ENCODE measurements at regions not wholly inside any gene's neighbourhood (a gene's known extent, or its start where the extent isn't known, plus 50 kb on each side); places are given as distances from the start of the nearest gene placed in this dataset.
"Not testable (repeated sequence)": the region's sequence is repeated elsewhere in the genome, so short reads cannot be mapped to it uniquely, and the experiment has no call there.

- peaks cover 3% of the 10 kb centered on the region for H3K9me3 Mint-ChIP-seq
- no peaks in the 10 kb centered on the region for H3K36me3 Mint-ChIP-seq (ENCODE audit: low read depth)
- no peak overlapping the region for H3K4me3 Mint-ChIP-seq
- no peak overlapping the region for H3K27ac Mint-ChIP-seq
- no peaks in the 10 kb centered on the region for H3K4me1 Mint-ChIP-seq
- no peaks in the 10 kb centered on the region for H3K27me3 Mint-ChIP-seq (ENCODE audit: low read depth)
- TF ChIP-seq CTCF (IDR thresholded peaks at IDR 0.05; ENCODE audit: unreplicated experiment in 3 of 3), result no peak
Measured at GRCh38 chr2:155599834-155600233, 732.7 kb downstream of the NR4A2 start.

- no peak for TF ChIP-seq CTCF (IDR thresholded peaks at IDR 0.05; ENCODE audit: unreplicated experiment in 3 of 3)
- Mint-ChIP-seq H3K4me1 (no peaks in the 10 kb centered on the region), H3K4me3 (no peak overlapping the region), H3K27ac (no peak overlapping the region), H3K36me3 (ENCODE audit: low read depth) (no peaks in the 10 kb centered on the region), H3K9me3 (peaks cover 17% of the 10 kb centered on the region), H3K27me3 (ENCODE audit: low read depth) (no peaks in the 10 kb centered on the region)
Measured at GRCh38 chr2:155583674-155584195, 748.8 kb downstream of the NR4A2 start.

GRCh38 chr2:155574941-155575340 is 757.6 kb downstream of the NR4A2 start:
- H3K27ac Mint-ChIP-seq, result no peak overlapping the region
- H3K9me3 Mint-ChIP-seq, result peaks cover 4% of the 10 kb centered on the region
- no peaks in the 10 kb centered on the region for H3K36me3 Mint-ChIP-seq (ENCODE audit: low read depth)
- no peaks in the 10 kb centered on the region for H3K4me1 Mint-ChIP-seq
- no peak overlapping the region for H3K4me3 Mint-ChIP-seq
- TF ChIP-seq CTCF (IDR thresholded peaks at IDR 0.05; ENCODE audit: unreplicated experiment in 3 of 3), result no peak
- no peaks in the 10 kb centered on the region for H3K27me3 Mint-ChIP-seq (ENCODE audit: low read depth)

- Mint-ChIP-seq H3K27me3 (ENCODE audit: low read depth) (no peaks in the 10 kb centered on the region), H3K9me3 (no peaks in the 10 kb centered on the region), H3K4me3 (no peak overlapping the region), H3K4me1 (peaks cover 4% of the 10 kb centered on the region), H3K27ac (no peak overlapping the region), H3K36me3 (ENCODE audit: low read depth) (no peaks in the 10 kb centered on the region)
- no peak for TF ChIP-seq CTCF (IDR thresholded peaks at IDR 0.05; ENCODE audit: unreplicated experiment in 3 of 3)
Measured at GRCh38 chr2:155547571-155547970, 785.0 kb downstream of the NR4A2 start.

- Mint-ChIP-seq H3K4me3 (peak overlapping the region; percentile 4 to 65 (median 25)), H3K9me3 (no peaks in the 10 kb centered on the region), H3K4me1 (peaks cover 4% of the 10 kb centered on the region), H3K27ac (no peak overlapping the region), H3K36me3 (ENCODE audit: low read depth) (no peaks in the 10 kb centered on the region), H3K27me3 (ENCODE audit: low read depth) (no peaks in the 10 kb centered on the region)
- TF ChIP-seq CTCF (IDR thresholded peaks at IDR 0.05; ENCODE audit: unreplicated experiment in 3 of 3), result no peak
Measured at GRCh38 chr2:155546721-155547555, 785.6 kb downstream of the NR4A2 start.

- H3K27ac Mint-ChIP-seq; H3K27me3 Mint-ChIP-seq (ENCODE audit: low read depth); H3K4me1 Mint-ChIP-seq; H3K4me3 Mint-ChIP-seq; H3K9me3 Mint-ChIP-seq; H3K36me3 Mint-ChIP-seq (ENCODE audit: low read depth): not testable (repeated sequence)
Measured at GRCh38 chr2:155539028-155539427, 793.5 kb downstream of the NR4A2 start.
